Activated naive CD8-positive, alpha-beta T cell treated with anti-CD3 and anti-CD28 coated beads, Interleukin-2, amount 50 U/mL, for 24 hours (primary cell): ENCODE measurements at regions not wholly inside any gene's neighbourhood (a gene's known extent, or its start where the extent isn't known, plus 50 kb on each side); places are given as distances from the start of the nearest gene placed in this dataset.

ENCODE experiments used
- ATAC-seq: fragments of 150-1000 bp; cut with Tn5 transposase; one replicate; pipeline ENCODE4 v1.10.0; 2021
- DNase-seq: peaks from one replicate; pipeline ENCODE4 v3.0.0; 2021
- H3K27ac Mint-ChIP-seq: one replicate; pipeline ENCODE4 v1.8.0; 2021; ENCODE audit warnings: mild to moderate bottlenecking, mixed read lengths
- H3K27me3 Mint-ChIP-seq: one replicate; pipeline ENCODE4 v1.8.0; 2021; ENCODE audit warnings: mixed read lengths
- H3K36me3 Mint-ChIP-seq: one replicate; pipeline ENCODE4 v1.8.0; 2021; ENCODE audit warnings: low read depth, mixed read lengths
- H3K4me1 Mint-ChIP-seq: one replicate; pipeline ENCODE4 v1.8.0; 2021; ENCODE audit warnings: mixed read lengths
- H3K4me3 Mint-ChIP-seq: one replicate; pipeline ENCODE4 v1.8.0; 2021; ENCODE audit warnings: mild to moderate bottlenecking, moderate library complexity, mixed read lengths
- H3K9me3 Mint-ChIP-seq: one replicate; pipeline ENCODE4 v1.8.0; 2021; ENCODE audit warnings: mixed read lengths

GRCh38 chr15:26160343-26160742 lies 297.2 kb upstream of the ATP10A start:
- H3K27ac Mint-ChIP-seq: no peak overlapping the region
- H3K27me3 Mint-ChIP-seq: no peaks in the 10 kb centered on the region
- no peaks in the 10 kb centered on the region for H3K9me3 Mint-ChIP-seq
- no peaks in the 10 kb centered on the region for H3K4me1 Mint-ChIP-seq
- H3K4me3 Mint-ChIP-seq: no peak overlapping the region
- no peak for ATAC-seq
- no peak for DNase-seq
- H3K36me3 Mint-ChIP-seq: no peaks in the 10 kb centered on the region

DNA sequence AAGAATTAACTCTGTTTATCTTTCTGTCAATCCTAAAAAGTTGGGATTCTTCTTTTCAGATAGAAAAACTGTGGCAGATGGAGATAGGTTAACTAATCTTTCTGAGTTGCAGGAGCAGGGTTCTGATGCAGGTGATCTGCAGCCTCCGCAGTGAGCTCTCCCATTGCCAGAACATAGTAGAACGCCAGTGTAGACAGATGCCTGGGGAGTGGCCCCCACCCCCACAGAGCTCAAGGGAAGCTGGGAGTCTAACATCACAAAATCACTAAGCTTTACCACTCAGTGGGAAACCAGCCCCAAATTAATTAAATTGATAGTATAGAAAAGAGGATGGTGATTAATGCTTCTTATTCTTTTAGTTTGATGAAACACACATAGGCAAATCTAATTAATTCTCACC lies 295.0 kb upstream of the ATP10A start:
- Mint-ChIP-seq H3K27me3 (peaks cover 2% of the 10 kb centered on the region), H3K27ac (no peak overlapping the region), H3K36me3 (no peaks in the 10 kb centered on the region), H3K4me1 (no peaks in the 10 kb centered on the region), H3K4me3 (no peak overlapping the region), H3K9me3 (peaks cover 15% of the 10 kb centered on the region)
- ATAC-seq (no peak), DNase-seq (no peak)

DNA sequence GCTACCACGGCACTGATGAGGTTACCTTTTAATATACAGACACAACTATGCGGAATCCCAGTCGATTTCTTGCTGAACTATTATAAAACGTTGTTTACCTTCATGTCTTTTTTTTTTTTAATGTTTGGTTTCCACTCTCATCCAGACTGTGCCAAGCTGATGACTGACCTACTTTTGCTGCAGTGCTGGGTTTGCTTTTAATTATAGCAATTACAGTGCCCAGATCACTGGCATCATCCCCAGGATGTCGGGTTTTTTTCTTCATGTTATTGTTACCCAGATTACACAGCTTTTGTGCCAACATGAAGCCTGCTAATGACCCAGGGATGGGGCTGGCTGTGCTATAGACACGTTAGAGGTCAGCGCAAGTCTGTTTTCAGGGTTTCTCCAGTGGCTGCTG lies 294.0 kb upstream of the ATP10A start:
- Mint-ChIP-seq H3K4me1 (no peaks in the 10 kb centered on the region), H3K36me3 (no peaks in the 10 kb centered on the region), H3K27ac (no peak overlapping the region)

GRCh38 chr15:26156051-26156450 lies 292.9 kb upstream of the ATP10A start:
- peaks cover 2% of the 10 kb centered on the region for H3K27me3 Mint-ChIP-seq
- H3K36me3 Mint-ChIP-seq: no peaks in the 10 kb centered on the region
- ATAC-seq (no peak), DNase-seq (no peak)
- no peak overlapping the region for H3K4me3 Mint-ChIP-seq
- peaks cover 18% of the 10 kb centered on the region for H3K9me3 Mint-ChIP-seq
- H3K27ac Mint-ChIP-seq: no peak overlapping the region
- H3K4me1 Mint-ChIP-seq: no peaks in the 10 kb centered on the region

More for the DNA sequence above, 294.0 kb upstream of the ATP10A start:
- ATAC-seq: no peak
- Mint-ChIP-seq H3K27me3 (peaks cover 2% of the 10 kb centered on the region), H3K9me3 (peaks cover 18% of the 10 kb centered on the region), H3K4me3 (no peak overlapping the region)
- DNase-seq: no peak

DNA sequence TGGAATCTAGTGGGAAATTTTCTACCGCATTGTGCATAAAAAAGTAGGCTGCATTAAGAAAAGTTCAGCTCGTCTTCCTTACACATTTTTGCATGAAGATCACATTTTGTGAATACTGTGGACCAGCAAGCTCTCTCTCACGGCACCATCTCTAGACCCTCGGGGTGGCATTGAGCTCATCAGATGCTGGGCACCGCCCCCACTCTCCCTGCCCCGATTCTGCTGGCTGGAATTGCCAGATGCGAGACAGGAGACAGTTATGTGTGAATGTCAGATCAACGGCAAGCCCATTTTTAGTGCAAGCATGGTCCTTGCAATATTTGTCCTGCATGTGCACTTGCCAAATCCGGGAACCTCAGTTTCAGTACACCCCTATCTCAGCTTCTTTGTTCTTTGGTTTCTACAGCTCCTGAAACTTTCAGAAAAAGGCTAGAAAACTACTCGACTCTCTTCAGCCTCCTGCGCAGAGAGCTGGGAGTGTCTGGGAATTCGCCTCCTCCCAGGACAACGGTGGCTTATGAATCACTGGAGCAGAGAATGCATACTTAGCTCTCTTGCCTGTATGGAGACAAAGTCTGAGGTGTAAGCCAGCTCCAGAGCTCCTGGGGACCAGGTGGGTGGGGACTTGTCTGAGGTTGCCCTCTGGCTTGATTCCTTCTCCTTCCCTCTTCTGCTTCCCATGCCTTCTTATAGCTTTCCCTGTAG lies 285.2 kb upstream of the ATP10A start:
- Mint-ChIP-seq H3K27me3 (peaks cover 7% of the 10 kb centered on the region), H3K27ac (no peak overlapping the region), H3K4me1 (no peaks in the 10 kb centered on the region), H3K9me3 (peaks cover 5% of the 10 kb centered on the region), H3K4me3 (no peak overlapping the region), H3K36me3 (no peaks in the 10 kb centered on the region)
- DNase-seq (no peak), ATAC-seq (no peak)

DNA sequence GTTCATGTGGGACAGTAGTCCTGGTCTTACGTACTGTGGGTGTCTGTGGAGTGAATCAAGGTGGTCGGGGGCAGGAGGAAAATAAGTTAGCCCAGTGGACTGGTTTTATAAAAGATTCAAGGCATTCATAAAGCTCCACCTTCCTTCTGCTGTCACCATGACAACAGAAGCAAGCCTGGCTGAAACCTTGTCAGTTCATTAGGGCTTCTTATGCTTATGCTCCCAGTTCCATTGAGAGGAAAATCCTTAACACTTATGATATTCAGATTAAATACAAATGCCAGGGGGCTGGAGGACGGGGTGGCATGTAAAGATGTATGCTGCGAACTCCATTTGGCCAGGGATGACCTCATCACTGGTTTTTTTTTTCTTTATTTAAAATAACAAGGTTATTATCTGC lies 283.1 kb upstream of the ATP10A start:
- H3K4me3 Mint-ChIP-seq: no peak overlapping the region
- no peaks in the 10 kb centered on the region for H3K4me1 Mint-ChIP-seq
- H3K27me3 Mint-ChIP-seq: peaks cover 7% of the 10 kb centered on the region
- no peaks in the 10 kb centered on the region for H3K36me3 Mint-ChIP-seq
- no peaks in the 10 kb centered on the region for H3K9me3 Mint-ChIP-seq
- no peak overlapping the region for H3K27ac Mint-ChIP-seq
- no peak for ATAC-seq
- DNase-seq: no peak

- DNase-seq: no peak
- Mint-ChIP-seq H3K36me3 (no peaks in the 10 kb centered on the region), H3K4me1 (no peaks in the 10 kb centered on the region), H3K27ac (no peak overlapping the region), H3K4me3 (no peak overlapping the region), H3K9me3 (no peaks in the 10 kb centered on the region), H3K27me3 (peaks cover 7% of the 10 kb centered on the region)
- no peak for ATAC-seq
Measured at GRCh38 chr15:26145796-26146195, 282.7 kb upstream of the ATP10A start.

- no peak for ATAC-seq
Measured at GRCh38 chr15:26144836-26145235, 281.7 kb upstream of the ATP10A start.

DNA sequence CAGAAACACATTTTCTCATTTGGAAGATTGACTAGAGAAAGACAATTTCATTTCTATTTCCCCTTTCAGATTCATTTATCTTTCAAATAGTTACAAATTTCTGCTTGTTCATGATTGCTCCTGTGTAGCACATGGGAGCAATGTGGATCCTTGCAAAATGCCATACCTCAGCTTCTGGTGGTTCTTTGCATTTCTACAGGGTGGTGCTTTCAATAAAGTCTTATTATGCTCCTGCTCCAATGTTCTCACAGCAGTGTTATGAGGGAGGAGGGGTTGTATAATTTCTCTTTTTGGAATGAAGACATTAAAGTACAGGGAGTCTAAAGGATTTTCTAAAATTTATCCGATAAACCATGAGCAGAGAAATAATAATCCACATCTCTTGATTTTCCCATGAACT lies 280.1 kb upstream of the ATP10A start:
- Mint-ChIP-seq H3K27me3 (peaks cover 6% of the 10 kb centered on the region), H3K4me3 (no peak overlapping the region), H3K36me3 (no peaks in the 10 kb centered on the region), H3K4me1 (no peaks in the 10 kb centered on the region), H3K27ac (no peak overlapping the region), H3K9me3 (no peaks in the 10 kb centered on the region)
- DNase-seq: no peak
- ATAC-seq: no peak

More at GRCh38 chr15:26144836-26145235, 281.7 kb upstream of the ATP10A start:
- no peak overlapping the region for H3K27ac Mint-ChIP-seq
- no peaks in the 10 kb centered on the region for H3K9me3 Mint-ChIP-seq
- H3K4me3 Mint-ChIP-seq: no peak overlapping the region
- peaks cover 7% of the 10 kb centered on the region for H3K27me3 Mint-ChIP-seq
- H3K36me3 Mint-ChIP-seq: no peaks in the 10 kb centered on the region
- no peaks in the 10 kb centered on the region for H3K4me1 Mint-ChIP-seq
- no peak for DNase-seq

DNA sequence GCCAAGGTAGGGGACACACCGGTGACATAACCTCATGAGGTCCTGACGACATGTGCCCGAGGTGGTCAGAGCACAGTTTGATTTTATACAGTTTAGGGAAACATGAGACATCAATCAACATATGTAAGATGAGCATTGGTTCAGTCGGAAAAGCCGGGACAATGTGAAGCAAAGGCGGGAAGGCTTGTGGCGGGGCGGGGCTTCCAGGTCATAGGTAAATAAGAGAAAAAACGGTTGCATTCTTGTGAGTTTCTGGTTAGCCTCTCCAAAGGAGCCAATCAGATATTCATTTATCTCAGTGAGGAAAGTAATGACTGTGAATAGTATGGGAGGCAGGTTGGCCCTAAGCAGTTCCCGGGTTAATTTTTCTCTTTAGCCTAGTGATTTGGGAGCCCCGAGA lies 271.7 kb upstream of the ATP10A start:
- Mint-ChIP-seq H3K9me3 (no peaks in the 10 kb centered on the region), H3K4me3 (no peak overlapping the region), H3K36me3 (no peaks in the 10 kb centered on the region), H3K4me1 (no peaks in the 10 kb centered on the region), H3K27ac (no peak overlapping the region), H3K27me3 (peaks cover 10% of the 10 kb centered on the region)
- DNase-seq (no peak), ATAC-seq (no peak)

- Mint-ChIP-seq H3K27ac (no peak overlapping the region), H3K27me3 (peaks cover 10% of the 10 kb centered on the region), H3K4me3 (no peak overlapping the region), H3K4me1 (no peaks in the 10 kb centered on the region), H3K36me3 (no peaks in the 10 kb centered on the region), H3K9me3 (no peaks in the 10 kb centered on the region)
- ATAC-seq (no peak), DNase-seq (no peak)
Measured at GRCh38 chr15:26134152-26134551, 271.0 kb upstream of the ATP10A start.

DNA sequence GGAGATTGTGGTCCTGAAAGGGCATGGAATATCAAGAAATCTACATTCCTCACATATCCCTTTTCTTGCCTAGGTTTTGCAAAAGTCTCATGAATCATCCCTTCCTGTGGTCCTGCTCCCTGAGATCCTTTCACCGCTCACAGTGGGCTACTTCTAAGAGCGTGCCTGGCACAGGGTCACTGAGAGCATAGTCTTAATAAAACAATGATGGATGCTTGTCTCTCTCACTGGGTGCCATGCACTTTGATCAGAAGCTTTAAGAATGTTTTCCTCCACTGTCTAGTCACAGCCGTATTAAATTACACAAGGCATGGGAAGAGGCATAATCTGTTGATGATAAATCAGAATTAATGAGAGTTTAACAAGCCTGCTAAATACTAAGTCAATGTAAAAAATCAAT lies 269.7 kb upstream of the ATP10A start:
- Mint-ChIP-seq H3K4me1 (no peaks in the 10 kb centered on the region), H3K4me3 (no peak overlapping the region), H3K9me3 (no peaks in the 10 kb centered on the region), H3K27me3 (peaks cover 10% of the 10 kb centered on the region), H3K36me3 (no peaks in the 10 kb centered on the region), H3K27ac (no peak overlapping the region)
- ATAC-seq (no peak), DNase-seq (no peak)

DNA sequence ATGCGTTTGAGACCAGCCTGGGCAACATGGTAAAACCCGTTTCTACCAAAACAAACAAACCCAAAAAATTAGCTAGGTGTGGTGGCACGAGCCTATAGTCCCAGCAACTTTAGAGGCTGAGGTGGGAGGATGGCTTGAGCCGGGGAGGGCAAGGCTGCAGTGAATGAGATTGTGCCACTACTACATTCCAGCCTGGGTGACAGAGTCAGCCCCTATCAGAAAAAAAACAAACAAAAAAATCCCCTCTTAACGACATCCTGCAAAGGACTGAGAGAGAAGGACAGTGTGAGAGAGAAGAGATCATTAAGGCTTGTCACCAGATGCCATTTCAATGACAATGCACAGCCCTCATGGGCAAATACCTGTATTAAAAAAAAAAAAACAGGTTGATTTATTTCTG lies 266.7 kb upstream of the ATP10A start:
- peaks cover 9% of the 10 kb centered on the region for H3K27me3 Mint-ChIP-seq

GRCh38 chr15:26128611-26129140 lies 265.5 kb upstream of the ATP10A start:
- no peaks in the 10 kb centered on the region for H3K9me3 Mint-ChIP-seq
- ATAC-seq: no peak
- no peak overlapping the region for H3K27ac Mint-ChIP-seq
- DNase-seq: no peak
- H3K4me1 Mint-ChIP-seq: no peaks in the 10 kb centered on the region
- no peaks in the 10 kb centered on the region for H3K36me3 Mint-ChIP-seq
- no peak overlapping the region for H3K4me3 Mint-ChIP-seq
- peaks cover 7% of the 10 kb centered on the region for H3K27me3 Mint-ChIP-seq

More for the DNA sequence above, 266.7 kb upstream of the ATP10A start:
- no peak for ATAC-seq
- DNase-seq: no peak
- Mint-ChIP-seq H3K4me3 (no peak overlapping the region), H3K9me3 (no peaks in the 10 kb centered on the region), H3K36me3 (no peaks in the 10 kb centered on the region), H3K4me1 (no peaks in the 10 kb centered on the region), H3K27ac (no peak overlapping the region)

DNA sequence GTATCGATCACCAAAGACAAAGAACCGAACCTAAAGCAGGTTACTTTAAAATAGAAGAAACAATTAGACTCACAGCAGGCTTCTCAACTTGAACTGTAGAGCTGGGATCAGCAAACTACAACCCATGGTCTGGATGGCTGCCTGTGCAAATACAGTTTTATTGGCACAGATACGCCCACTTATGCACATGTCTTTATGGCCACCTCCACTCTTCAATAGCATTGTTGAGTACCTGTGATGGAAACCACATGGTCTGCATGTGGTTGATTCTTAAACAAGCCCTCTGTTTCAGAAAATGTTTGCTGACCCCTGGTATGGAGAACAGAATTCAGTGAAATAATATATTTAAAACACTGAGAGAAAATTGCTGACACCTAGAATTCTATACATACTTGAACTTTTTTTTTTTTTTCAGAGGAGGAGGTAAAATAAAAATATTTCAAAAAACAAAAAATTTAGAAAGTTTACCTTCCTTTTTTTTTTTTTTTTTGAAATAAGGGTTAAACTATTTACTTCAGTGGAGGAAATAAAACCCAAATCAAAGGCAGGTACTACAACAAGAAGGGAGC lies 263.8 kb upstream of the ATP10A start:
- no peaks in the 10 kb centered on the region for H3K36me3 Mint-ChIP-seq
- H3K9me3 Mint-ChIP-seq: no peaks in the 10 kb centered on the region
- H3K27ac Mint-ChIP-seq: no peak overlapping the region
- DNase-seq (no peak), ATAC-seq (no peak)
- H3K27me3 Mint-ChIP-seq: peaks cover 4% of the 10 kb centered on the region
- H3K4me3 Mint-ChIP-seq: no peak overlapping the region
- H3K4me1 Mint-ChIP-seq: no peaks in the 10 kb centered on the region
